NT2/D1 (cell line): ENCODE measurements at regions not wholly inside any gene's neighbourhood (a gene's known extent, or its start where the extent isn't known, plus 50 kb on each side); places are given as distances from the start of the nearest gene placed in this dataset.

Experiments
- SUZ12 ChIP-seq: IDR thresholded peaks from 2 replicates; pipeline ENCODE4 v1.6.1; 2011; ENCODE audit not compliant: insufficient read length, insufficient read depth; ENCODE audit errors: extremely low read depth
- ZNF274 ChIP-seq: IDR thresholded peaks from 2 replicates; pipeline ENCODE4 v1.6.1; 2011; ENCODE audit warnings: mild to moderate bottlenecking, low read depth, low read length

- TF ChIP-seq ZNF274: no peak
- no peak for TF ChIP-seq SUZ12
These were observed 548.1 kb upstream of the LMCD1 start for GRCh38 chr3:7953449-7954014.
